Endothelial cell (in vitro differentiated cells): ENCODE measurements at regions not wholly inside any gene's neighbourhood (a gene's known extent, or its start where the extent isn't known, plus 50 kb on each side); places are given as distances from the start of the nearest gene placed in this dataset.

Experiments used
- DNase-seq: peaks from one replicate; pipeline ENCODE4 v3.0.0; 2021; ENCODE audit warnings: low spot score
- H3K27ac Mint-ChIP-seq: one replicate; pipeline ENCODE4 v1.8.0; 2021; ENCODE audit warnings: mixed read lengths, inconsistent platforms; ENCODE audit not compliant: unreplicated experiment
- H3K27me3 Mint-ChIP-seq: one replicate; pipeline ENCODE4 v1.8.0; 2021; ENCODE audit warnings: mild to moderate bottlenecking, moderate library complexity, mixed read lengths, inconsistent platforms; ENCODE audit not compliant: unreplicated experiment
- H3K36me3 Mint-ChIP-seq: one replicate; pipeline ENCODE4 v1.8.0; 2021; ENCODE audit warnings: mild to moderate bottlenecking, low read depth, mixed read lengths, inconsistent platforms; ENCODE audit not compliant: unreplicated experiment
- H3K4me1 Mint-ChIP-seq: one replicate; pipeline ENCODE4 v1.8.0; 2021; ENCODE audit warnings: mild to moderate bottlenecking, mixed read lengths, inconsistent platforms; ENCODE audit not compliant: unreplicated experiment
- H3K4me3 Mint-ChIP-seq: one replicate; pipeline ENCODE4 v1.8.0; 2021; ENCODE audit warnings: mild to moderate bottlenecking, mixed read lengths, inconsistent platforms; ENCODE audit not compliant: unreplicated experiment
- H3K9me3 Mint-ChIP-seq: one replicate; pipeline ENCODE4 v1.8.0; 2021; ENCODE audit warnings: mixed read lengths, inconsistent platforms; ENCODE audit not compliant: unreplicated experiment
- TF ChIP-seq, protein P1 (sequence below): fragments of 200-600 bp; sonication (generic); IDR thresholded peaks from one replicate; pipeline ENCODE4 v1.5.0; 2021; ENCODE audit warnings: antibody characterized with exemption; ENCODE audit not compliant: unreplicated experiment

DNA sequence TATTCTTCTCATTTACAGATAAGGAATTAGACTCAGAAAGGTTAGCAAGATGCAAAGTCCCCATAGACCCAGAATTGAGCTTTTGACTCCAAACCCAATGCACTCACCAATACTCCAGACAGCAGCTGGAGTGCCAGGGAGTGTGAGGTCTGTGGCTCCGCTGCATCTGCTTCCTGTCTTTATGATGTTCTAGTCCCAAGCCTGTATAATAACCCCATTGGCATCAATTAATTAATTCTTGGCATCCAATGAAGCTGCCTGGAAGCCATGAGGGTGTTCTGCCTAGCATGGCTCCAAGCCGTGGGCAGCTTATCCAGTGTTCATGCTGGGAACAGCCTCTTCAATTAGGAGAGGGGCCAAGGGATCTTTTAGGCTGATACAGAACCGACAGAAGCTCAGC lies 188.7 kb downstream of the GIPC2 start:
- no peak for DNase-seq
- Mint-ChIP-seq H3K4me1 (no peaks in the 10 kb centered on the region), H3K4me3 (no peak overlapping the region), H3K27me3 (no peaks in the 10 kb centered on the region), H3K9me3 (no peaks in the 10 kb centered on the region), H3K27ac (no peak overlapping the region), H3K36me3 (no peaks in the 10 kb centered on the region)
- TF ChIP-seq, protein P1, sequence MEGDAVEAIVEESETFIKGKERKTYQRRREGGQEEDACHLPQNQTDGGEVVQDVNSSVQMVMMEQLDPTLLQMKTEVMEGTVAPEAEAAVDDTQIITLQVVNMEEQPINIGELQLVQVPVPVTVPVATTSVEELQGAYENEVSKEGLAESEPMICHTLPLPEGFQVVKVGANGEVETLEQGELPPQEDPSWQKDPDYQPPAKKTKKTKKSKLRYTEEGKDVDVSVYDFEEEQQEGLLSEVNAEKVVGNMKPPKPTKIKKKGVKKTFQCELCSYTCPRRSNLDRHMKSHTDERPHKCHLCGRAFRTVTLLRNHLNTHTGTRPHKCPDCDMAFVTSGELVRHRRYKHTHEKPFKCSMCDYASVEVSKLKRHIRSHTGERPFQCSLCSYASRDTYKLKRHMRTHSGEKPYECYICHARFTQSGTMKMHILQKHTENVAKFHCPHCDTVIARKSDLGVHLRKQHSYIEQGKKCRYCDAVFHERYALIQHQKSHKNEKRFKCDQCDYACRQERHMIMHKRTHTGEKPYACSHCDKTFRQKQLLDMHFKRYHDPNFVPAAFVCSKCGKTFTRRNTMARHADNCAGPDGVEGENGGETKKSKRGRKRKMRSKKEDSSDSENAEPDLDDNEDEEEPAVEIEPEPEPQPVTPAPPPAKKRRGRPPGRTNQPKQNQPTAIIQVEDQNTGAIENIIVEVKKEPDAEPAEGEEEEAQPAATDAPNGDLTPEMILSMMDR = no peak

DNA sequence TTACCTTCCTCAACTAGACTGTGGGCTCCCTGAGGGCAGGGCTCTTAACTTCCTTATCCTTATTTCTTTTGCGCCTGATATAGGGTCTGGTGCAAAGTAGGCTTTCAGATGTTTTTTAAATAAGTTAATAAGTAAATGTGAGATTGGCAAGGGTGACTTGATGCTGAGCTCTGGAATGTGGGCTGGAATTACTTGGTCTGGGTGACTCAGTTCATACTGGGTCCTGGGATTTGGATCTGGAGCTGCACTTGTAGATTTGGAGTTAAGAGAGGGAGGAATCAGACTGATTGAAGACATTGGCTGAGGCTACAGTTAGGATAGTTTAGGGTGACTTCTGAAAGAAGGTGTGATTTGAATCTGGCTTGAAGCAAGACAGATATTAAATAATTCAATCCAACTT lies 190.9 kb downstream of the GIPC2 start:
- TF ChIP-seq, protein P1 = no peak
- Mint-ChIP-seq H3K27me3 (no peaks in the 10 kb centered on the region), H3K4me1 (no peaks in the 10 kb centered on the region), H3K27ac (no peak overlapping the region), H3K4me3 (no peak overlapping the region), H3K36me3 (no peaks in the 10 kb centered on the region), H3K9me3 (no peaks in the 10 kb centered on the region)
- DNase-seq = no peak

DNA sequence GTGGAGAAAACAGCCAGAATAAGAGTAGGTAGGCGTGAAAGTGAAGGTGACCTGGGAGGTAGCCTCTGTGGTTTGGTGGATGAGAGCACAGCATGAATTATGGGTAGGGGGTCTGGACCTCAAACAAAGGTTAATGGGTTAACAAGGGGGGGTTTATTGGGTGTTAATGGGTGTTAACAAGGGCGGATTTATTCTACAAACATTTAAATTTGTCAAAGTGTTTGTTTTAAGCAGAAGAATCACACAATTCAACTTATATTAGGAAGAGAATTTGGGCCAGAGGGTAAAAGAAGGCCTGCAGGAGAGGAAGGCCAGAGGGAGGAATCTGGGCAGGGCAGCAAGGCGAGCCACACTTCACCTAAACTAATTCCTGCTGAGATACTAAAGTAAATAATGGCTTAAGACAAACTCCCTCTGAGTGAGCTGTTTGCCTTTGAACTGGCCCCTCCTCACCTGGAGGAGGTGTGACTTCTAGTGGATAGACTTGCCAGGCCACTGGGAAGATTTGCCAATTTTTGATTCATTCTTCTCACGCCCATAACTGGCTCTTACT lies 191.7 kb downstream of the GIPC2 start:
- no peak for DNase-seq
- Mint-ChIP-seq H3K27me3 (no peaks in the 10 kb centered on the region), H3K4me3 (no peak overlapping the region), H3K27ac (no peak overlapping the region), H3K9me3 (no peaks in the 10 kb centered on the region), H3K36me3 (no peaks in the 10 kb centered on the region), H3K4me1 (no peaks in the 10 kb centered on the region)
- TF ChIP-seq, protein P1 = no peak

DNA sequence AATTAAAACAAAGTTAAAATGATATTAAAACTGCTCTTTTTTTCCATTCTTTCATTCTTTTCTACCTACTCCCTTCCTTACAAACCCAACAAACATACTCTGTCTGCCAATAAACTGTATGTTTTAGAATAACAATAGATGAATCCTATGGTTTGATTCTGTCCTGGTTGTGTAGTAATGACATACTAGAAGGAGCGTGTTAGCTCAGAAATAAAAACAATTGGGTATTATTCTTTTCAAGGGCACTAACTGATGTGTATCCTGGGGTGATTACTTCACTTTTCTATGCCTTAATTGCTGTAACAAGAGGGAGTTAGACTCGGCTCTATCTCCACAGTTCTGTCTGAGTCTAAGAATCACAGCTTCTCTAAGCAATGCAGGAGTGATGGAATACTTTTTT lies 194.4 kb downstream of the GIPC2 start:
- H3K4me3 Mint-ChIP-seq = no peak overlapping the region
- no peaks in the 10 kb centered on the region for H3K9me3 Mint-ChIP-seq
- no peak for DNase-seq
- TF ChIP-seq, protein P1 = no peak
- H3K27ac Mint-ChIP-seq = no peak overlapping the region
- no peaks in the 10 kb centered on the region for H3K4me1 Mint-ChIP-seq
- H3K36me3 Mint-ChIP-seq = no peaks in the 10 kb centered on the region
- H3K27me3 Mint-ChIP-seq = no peaks in the 10 kb centered on the region

DNA sequence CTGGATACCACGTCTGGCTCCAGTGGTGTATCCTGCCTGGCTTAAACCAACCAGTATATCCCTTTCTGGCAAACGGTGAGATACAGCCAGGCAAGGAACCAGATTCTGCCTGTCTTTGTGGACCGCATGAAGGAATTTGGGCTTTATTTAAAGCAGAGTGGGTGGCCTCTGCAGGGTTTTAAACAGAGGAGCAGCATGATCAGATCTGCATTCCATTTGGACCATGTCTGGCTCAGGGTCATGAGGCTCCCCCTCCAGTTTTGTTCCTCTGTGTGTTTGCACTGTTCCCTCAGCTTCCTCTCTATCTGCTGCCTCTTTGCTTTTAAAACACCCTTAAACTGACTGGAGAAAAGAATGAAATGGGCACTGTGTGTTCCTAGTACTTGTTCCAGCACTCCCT lies 195.0 kb downstream of the GIPC2 start:
- H3K36me3 Mint-ChIP-seq = no peaks in the 10 kb centered on the region
- no peak for DNase-seq
- H3K4me1 Mint-ChIP-seq = no peaks in the 10 kb centered on the region
- H3K4me3 Mint-ChIP-seq = no peak overlapping the region
- no peak overlapping the region for H3K27ac Mint-ChIP-seq
- no peaks in the 10 kb centered on the region for H3K27me3 Mint-ChIP-seq
- TF ChIP-seq, protein P1 = no peak
- no peaks in the 10 kb centered on the region for H3K9me3 Mint-ChIP-seq
